Medulla oblongata (tissue), 1 donor: ENCODE measurements at regions not wholly inside any gene's neighbourhood (a gene's known extent, or its start where the extent isn't known, plus 50 kb on each side); places are given as distances from the start of the nearest gene placed in this dataset.
"Not testable (repeated sequence)": the region's sequence is repeated elsewhere in the genome, so short reads cannot be mapped to it uniquely, and the experiment has no call there.

Experiments used
- DNase-seq: peaks from one replicate; pipeline ENCODE4 v3.0.0-alpha.2; 2015; ENCODE audit errors: extremely low spot score

DNA sequence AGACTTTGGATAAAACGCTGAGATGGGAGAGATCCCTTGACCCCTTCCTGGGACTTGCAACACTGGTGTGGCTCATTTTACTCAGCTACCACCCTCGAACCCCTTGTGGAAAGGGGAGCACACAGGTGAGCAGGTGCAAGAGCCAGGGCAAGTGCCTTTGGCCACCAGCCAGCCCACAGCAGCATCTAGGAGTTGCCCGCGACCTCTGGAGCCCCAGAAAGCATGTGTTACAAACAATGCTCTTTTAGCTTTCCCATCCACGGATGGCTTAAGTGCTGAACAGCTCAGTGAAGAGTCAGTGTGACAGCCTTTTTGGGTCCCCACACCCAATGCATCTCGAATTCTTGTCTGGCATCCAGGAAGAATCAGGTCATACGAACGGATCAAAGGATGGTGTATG is 197.8 kb downstream of the MEMO1 start:
- DNase-seq: no peak

DNA sequence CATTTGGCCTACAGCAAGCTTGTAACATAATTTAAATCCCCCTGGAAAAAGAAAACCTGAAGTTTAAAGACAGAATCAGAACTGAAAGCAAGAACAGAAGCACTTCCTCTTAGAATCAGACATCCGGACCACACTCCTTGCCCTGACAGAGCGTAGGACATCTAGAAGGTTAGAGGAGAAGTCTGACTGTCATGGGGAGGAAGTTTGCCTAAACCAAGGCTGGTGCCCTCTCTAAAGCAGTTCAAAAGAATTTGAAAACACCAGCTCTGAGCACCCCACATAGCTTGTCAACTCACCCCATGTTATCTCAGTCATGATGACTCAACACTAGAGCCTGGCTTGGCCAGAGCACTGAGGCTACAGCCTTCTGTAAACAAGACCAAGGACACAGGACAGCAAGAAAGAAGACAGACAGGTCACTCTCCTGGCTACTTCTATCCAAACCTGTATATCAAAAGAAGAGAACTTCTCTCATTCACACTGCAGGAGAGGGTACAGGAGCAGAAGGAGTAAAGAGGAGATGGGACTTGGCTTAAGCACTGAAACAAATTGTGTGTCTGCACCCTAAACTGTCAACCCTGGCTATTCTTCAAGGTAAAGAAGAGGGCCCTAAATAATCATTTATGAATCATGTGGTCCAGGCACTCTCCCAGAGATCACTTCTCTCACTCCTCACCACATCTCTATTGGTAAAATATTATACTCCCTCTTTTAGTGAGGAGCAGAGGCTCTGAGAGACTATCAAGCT is 198.6 kb downstream of the MEMO1 start:
- DNase-seq: peak; percentile 74

DNA sequence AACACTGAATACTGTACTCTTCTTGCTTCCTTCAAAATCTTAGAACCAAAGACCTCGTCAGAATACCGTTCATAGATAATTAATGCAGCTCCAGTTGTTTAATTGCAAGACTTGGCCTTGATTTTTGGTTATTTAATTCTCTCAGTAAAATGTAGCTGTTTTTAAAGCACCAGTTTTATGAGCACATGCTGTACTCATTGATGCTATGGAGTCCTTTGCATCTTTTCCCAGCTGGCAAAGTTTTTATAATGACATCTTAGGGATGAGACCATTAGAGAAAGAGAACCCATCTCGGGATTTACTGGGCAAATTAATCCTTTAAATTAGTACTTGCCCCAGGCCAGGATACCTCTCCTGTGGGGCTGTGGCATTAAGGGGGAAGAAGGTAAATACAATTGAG is 199.3 kb downstream of the MEMO1 start:
- no peak for DNase-seq

DNA sequence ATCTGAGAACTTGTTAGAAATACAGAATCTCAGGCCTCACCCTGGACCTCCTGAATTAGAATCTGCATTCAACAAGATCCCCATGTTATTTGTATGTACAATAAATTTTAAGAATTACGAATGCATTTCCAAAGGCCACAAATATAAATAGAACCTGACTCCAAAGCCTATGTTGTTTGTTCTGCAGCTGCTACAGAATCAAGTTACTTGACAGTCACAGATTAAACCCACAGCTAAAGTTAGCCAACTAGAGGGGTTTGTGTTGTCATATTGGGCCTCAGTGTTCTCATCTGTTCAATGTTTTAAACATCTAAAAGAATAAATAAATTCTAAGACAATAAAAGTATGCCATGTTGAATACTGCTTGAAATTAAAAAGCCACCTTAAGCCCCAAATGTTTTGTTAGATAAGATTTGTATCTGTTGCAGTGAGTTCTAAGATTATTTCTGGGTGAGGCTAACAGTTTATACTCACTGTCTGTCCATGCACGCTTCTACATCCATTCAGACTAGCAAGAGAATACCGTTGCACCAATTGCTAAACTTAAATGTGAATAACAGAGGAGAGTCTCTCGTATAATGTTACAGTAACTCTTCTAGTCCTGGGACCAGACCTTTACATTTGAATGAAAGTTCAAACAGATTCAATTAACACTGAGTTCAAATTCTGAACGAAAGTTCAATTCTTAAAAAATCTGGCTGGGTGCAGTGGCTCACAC is 200.4 kb downstream of the MEMO1 start:
- DNase-seq: no peak

DNA sequence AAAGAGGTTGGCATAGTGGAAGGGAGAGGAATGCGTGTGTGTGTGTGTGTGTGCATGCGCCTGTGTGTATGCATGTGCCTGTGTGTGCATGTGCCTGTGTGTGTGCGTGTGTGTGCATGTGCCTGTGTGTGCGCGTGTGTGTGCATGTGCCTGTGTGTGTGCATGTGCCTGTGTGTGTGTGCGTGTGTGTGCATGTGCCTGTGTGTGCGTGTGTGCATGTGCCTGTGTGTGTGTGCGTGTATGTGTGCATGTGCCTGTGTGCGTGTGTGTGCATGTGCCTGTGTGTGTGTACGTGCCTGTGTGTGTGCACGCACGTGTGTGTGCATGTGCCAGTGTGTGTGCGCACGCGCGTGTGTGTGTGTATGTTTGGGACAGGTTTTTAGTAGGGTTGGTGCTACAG is 205.1 kb downstream of the MEMO1 start:
- DNase-seq: no peak

DNA sequence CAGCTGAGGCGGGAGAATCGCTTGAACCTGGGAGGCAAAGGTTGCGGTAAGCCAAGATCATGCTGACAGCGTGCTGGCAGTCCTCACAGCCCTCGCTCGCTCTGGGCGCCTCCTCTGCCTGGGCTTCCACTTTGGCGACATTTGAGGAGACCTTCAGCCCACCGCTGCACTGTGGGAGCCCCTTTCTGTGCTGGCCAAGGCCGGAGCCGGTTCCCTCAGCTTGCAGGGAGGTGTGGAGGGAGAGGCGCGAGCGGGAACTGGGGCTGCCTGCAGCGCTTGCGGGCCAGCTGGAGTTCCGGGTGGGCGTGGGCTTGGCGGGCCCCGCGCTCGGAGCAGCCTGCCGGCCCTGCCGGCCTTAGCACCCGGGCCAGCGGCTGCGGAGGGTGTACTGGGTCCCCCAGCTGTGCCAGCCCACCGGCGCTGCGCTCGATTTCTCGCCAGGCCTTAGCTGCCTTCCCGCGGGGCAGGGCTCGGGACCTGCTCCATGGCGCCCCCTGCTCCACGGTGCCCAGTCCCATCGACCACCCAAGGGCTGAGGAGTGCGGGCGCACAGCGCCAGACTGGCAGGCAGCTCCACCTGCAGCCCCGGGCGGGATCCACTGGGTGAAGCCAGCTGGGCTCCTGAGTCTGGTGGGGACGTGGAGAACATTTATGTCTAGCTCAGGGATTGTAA is 207.2 kb downstream of the MEMO1 start:
- DNase-seq: not testable (repeated sequence)

DNA sequence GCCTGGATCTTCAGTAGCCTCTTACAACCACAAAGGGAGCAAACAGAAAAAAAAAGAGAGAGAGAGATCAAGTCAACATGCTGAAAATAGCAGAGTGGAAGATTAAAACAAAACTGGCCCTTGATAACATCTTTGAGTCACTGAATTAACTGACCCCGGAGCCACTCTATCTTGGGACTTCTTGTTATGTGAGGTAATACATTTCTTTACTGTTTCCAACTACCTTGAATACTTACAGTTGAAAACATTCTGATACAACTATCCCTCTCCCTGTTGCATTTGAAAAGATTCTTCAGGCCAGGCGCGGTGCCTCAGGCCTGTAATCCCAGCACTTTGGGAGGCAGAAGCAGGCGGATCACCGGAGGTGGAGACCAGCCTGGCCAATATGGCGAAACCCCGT is 208.1 kb downstream of the MEMO1 start:
- no peak for DNase-seq

DNA sequence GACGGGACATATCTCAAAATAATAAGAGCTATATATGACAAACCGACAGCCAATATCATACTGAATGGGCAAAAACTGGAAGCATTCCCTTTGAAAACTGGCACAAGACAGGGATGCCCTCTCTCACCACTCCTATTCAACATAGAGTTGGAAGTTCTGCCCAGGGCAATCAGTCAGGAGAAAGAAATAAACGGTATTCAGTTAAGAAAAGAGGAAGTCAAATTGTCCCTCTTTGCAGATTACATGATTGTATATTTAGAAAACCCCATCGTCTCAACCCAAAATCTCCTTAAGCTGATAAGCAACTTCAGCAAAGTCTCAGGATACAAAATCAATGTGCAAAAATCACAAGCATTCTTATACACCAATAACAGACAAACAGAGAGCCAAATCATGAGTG is 211.5 kb downstream of the MEMO1 start:
- not testable (repeated sequence) for DNase-seq

DNA sequence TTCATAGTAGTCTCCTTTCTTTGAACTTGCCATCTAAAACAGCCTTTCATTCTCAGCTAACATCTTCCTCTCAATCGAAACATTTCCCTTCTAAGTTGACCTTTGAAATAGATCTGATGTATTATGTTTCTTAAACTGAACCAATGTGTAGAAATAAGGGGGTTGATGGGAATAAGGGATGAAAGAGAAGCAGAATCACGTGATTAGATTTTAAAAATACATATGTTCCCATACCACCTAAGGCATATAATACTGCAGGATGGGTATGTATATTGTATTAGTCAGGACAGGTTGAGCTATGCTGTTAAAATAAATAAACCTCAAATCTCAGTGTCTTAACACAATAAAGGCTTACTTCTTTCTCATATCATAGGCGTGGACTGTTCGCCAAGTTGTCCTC is 207.5 kb upstream of the SRD5A2 start:
- DNase-seq: no peak

DNA sequence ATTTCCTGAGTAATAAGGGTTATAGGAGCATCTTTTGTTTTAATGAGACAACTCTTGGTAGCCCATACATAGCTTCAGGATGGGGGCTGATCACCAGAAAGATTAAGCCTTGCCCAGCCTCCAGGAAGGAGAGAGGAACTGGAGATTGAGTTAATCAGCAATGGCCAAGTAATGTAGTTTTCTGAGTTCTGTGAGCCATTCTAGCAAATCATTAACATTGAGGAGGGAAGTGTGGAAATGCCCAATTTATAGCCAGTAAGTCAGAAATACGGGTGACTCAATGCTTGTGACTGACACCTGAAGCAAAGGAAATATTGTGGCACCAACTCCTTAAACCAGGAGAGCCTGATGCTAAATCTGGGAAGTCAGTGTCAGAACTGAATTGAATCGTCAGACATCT is 205.1 kb upstream of the SRD5A2 start:
- DNase-seq: no peak

DNA sequence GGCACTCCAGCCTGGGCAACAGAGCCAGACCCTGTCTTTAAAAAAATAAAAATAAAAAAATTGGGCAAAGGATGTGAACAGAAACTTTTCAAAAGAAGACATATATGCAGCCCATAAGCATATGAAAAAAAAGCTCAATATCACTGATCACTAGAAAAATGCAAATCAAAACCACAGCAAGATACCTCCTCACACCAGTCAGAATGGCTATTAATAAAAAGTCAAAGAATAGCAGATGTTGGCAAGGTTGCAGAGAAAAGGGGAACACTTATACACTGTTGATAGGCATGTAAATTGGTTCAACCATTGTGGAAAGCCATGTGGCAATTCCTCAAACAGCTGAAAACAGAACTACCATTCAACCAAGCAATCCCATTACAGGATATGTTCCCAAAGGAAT is 204.1 kb upstream of the SRD5A2 start:
- DNase-seq: no peak

DNA sequence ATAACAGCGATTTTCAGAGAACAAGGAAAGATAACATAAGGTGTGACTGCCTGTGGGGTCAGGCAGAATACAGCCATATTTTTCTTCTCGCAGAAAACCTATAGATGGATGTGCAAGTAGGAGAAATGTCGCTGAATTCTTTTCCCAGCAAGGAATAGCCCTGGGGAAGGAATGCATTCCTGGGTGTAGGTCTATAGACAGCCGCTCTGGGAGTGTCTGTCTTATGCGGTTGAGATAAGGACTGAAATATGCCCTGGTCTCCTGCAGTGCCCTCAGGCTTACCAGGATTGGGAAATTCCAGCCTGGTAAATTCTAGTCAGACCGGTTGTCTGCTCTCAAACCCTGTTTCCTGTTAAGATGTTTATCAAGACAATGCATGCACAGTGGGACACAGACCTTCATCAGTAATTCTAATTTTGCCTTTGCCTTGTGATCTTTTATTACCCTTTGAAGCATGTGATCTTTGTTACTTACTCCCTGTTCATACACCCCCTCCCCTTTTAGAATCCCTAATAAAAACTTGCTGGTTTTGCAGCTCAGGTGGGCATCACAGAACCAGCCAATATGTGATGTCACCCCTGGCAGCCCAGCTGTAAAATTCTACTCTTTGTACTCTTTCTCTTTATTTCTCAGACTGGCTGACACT is 202.8 kb upstream of the SRD5A2 start:
- DNase-seq: not testable (repeated sequence)

DNA sequence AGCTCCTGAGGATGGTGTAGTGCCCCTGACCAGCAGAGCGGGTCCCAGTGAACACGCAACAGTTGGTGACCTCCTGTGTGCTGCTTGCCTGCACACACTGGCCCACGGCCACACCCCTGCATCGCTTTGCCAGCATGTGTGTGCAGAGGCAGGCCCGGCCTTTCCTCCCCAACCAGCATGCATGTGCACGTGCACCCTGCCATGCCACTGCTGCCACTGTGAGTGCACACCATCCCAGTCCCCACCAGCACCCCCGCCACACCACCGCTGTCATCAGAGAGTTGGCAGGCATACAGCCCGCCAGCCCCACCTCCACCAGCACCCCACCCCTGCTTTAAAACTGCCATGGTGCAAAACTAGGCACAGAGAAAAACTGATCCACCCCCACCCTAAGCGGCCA is 197.4 kb upstream of the SRD5A2 start:
- no peak for DNase-seq

DNA sequence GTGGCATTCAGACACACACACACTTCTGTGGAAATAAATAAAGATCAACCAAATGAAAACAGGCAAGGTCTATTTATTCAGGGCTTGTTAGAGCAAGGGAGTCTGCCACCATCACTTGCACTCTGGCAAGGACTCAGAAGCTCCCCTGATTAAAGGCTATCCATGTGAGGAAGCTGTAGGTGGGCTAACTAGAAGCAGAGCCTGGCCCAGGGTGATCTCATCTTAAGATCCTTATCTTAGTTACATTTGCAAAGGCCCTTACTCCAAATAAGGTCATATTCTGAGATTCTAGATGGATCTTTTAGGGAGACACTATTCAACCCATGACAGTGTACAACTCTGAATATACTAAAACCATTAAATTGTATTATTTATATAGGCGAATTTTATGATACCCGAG is 190.0 kb upstream of the SRD5A2 start:
- no peak for DNase-seq

DNA sequence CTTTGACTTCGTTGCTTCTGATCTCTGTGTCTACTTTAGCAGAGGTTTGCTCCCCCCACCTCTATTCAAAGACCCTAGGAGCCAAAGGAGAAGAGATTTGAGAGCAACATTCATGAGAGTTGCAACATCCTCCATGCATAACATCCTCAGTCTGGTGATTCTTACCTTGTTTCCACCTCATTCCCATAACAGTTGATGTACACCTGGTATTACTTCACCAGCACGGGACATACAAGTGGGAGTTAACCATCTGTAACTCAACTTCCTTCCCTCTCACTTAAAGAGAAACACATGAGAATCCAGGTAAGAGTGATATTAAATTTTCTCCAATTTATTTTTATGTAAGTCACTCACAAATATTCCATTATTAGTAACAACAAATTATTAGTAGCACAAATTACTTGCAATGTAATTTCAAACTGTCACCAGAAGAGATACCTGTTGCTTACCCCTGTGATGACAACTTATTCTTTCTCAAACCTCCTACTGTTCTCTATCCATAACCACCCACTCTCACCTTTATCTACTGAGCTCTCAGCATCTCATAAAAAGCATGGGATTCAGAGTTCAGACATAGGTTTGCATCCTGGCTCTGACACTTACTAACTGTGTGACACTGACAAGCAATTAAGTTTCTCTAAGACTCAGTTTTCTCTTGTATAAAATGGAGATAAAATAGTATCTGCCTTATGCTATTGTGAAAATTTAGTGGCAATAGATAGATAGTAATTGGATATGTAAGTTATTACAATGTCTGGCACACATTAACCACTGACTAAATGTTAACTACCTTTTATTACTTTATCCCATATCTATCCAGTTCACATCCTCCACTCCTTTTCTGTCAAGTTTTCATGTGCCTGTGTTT is 184.6 kb upstream of the SRD5A2 start:
- DNase-seq: no peak

DNA sequence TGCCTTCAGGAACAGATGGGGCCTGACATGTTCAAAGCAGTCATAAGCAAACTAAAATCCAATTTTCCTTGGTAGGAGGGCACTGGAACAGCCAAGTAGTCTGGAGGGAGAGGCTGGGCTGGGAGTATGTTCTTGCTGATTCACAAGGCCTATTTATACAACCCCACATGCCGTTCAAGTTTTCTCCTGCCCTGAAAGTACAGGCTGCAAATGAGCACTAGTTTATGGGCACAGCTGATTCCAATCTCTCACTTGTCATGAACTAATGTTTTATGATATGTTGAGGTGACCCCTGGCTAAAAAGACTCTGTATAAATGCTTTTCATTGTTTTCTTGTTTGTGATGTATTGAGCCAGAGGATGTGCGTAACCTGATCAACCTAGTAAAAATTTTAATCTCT is 183.4 kb upstream of the SRD5A2 start:
- no peak for DNase-seq

DNA sequence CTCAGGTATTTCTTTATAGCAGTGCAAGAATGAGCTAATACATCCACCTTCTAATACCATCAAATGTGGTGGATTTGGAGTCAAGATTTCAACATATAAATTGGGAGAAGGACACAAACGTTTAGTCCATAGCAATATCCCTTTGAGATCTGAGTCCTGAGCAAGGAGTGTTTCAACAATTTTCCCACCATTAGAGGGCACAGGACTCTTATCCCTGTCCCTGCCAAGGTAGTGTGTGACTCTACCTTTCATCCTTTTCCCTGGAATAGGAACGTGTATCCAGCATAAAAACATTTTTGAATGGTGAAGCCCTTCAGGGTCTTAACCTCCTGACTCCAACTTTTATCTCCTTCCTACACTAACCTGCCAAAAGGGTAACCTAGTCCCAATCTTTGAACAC is 181.3 kb upstream of the SRD5A2 start:
- DNase-seq: no peak

DNA sequence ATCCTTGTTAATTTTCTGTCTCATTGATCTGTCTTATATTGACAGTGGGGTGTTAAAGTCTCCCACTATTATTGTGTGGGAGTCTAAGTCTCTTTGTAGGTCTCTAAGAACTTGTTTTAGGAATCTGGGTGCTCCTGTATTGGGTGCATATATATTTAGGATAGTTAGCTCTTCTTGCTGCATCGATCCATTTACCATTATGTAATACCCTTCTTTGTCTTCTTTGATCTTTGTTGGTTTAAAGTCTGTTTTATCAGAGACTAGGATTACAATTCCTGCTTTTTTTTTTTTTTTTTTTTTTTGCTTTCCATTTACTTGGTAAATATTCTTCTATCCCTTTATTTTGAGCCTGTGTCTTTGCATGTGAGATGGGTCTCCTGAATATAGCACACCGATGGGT is 176.6 kb upstream of the SRD5A2 start:
- DNase-seq: not testable (repeated sequence)

DNA sequence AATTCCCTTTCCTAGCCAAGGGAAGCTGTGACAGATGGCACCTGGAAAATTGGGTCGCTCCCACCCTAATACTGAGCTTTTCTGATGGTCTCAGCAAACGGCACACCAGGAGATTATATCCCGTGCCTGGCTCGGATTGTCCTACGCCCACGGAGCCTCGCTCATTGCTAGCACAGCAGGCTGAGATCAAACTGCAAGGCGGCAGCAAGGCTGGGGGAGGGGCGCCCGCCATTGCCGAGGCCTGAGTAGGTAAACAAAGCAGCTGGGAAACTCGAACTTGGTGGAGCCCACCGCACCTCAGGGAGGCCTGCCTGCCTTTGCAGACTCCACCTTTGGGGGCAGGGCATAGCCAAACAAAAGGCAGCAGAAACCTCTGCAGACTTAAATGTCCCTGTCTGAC is 168.0 kb upstream of the SRD5A2 start:
- not testable (repeated sequence) for DNase-seq

DNA sequence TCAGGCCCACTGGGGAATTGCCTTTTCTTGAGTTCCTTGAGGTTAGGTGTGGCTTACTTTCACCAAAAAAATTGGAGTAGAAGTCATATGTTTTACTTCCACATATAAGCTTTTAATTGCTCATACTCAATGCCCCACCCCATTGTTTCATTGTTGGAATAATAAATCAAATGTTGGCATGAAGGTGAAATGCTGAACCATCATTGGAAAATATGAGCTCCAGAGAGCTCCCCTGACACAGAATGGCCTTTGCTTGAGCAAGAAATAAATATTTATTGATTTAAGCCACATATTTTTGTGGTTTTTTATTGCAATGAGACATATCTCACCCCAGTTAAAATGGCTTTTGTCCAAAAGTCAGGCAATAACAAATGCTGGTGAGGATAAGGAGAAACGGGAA is 167.3 kb upstream of the SRD5A2 start:
- no peak for DNase-seq

DNA sequence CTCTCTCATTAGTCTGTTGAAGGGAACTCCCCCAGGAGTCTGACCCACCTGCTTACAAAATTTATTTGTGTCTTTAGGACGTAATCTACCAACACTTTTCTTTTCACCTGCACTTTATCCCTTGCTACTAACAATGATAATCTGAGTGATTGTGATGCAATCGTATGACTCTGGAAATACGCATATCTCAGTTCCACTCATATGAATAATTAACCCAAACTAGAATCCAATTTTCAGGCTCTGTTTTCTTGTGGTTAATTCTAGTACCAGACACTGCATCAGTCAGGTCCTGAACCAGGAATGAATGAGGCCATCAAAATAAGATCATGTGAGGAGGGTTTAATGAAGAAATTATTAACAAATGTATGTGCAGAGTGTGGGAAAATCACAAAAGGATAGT is 158.4 kb upstream of the SRD5A2 start:
- DNase-seq: no peak
